Peyer's patch (tissue), 4 donors: ENCODE measurements at regions not wholly inside any gene's neighbourhood (a gene's known extent, or its start where the extent isn't known, plus 50 kb on each side); places are given as distances from the start of the nearest gene placed in this dataset.

ENCODE experiments used
- DNase-seq, 3 donors: peaks; one replicate each; pipeline ENCODE4 v3.0.0-alpha.2; 2017 to 2019
- H3K27ac ChIP-seq, 4 donors: fragments of 200-600 bp; sonication (generic); one replicate each; pipeline ENCODE4 v1.5.1; 2016 to 2019
- H3K27me3 ChIP-seq, 2 donors: fragments of 200-600 bp; sonication (generic); one replicate each; pipeline ENCODE4 v1.5.1; 2019
- H3K36me3 ChIP-seq, 3 donors: fragments of 200-600 bp; sonication (generic); one replicate each; pipeline ENCODE4 v1.5.1; 2016 to 2019
- H3K4me1 ChIP-seq, 4 donors: fragments of 200-600 bp; sonication (generic); one replicate each; pipeline ENCODE4 v1.5.1; 2016 to 2019
- H3K4me3 ChIP-seq, 4 donors: fragments of 200-600 bp; sonication (generic); 1 replicate in 3 of 4; 2 replicates in 1 of 4; pipeline ENCODE4 v1.5.1; 2016 to 2019; ENCODE audit warnings: mild to moderate bottlenecking in 1 of 4
- H3K9me3 ChIP-seq, 4 donors: fragments of 200-600 bp; sonication (generic); one replicate each; pipeline ENCODE4 v1.5.1; 2016 to 2019; ENCODE audit warnings: mild to moderate bottlenecking in 1 of 4
- CTCF ChIP-seq, 6 experiments: fragments of 450-650 bp in 4 of 6; fragments of 200-600 bp in 2 of 6; sonication (generic) in 1 of 6; IDR thresholded peaks; one replicate each; pipeline ENCODE4 v1.5.1; 2017 to 2019; ENCODE audit warnings: antibody characterized with exemption in 6 of 6, mild to moderate bottlenecking in 3 of 6, moderate library complexity in 1 of 6
- POLR2A ChIP-seq, 2 donors: fragments of 450-650 bp; IDR thresholded peaks; one replicate each; pipeline ENCODE4 v1.5.1; 2017; ENCODE audit warnings: antibody characterized with exemption in 2 of 2, mild to moderate bottlenecking in 2 of 2, moderate library complexity in 2 of 2

- peak overlapping the region in 1 of 4 donors; percentile 36 for H3K27ac ChIP-seq
- no peak for DNase-seq
- no peaks in the 10 kb centered on the region for H3K9me3 ChIP-seq
- no peak for TF ChIP-seq POLR2A (IDR thresholded peaks at IDR 0.05)
- no peak for TF ChIP-seq CTCF (IDR thresholded peaks at IDR 0.05)
- H3K27me3 ChIP-seq = no peaks in the 10 kb centered on the region
- H3K4me1 ChIP-seq = no peaks in the 10 kb centered on the region
- no peak overlapping the region for H3K4me3 ChIP-seq
- no peaks in the 10 kb centered on the region for H3K36me3 ChIP-seq
Observed at GRCh38 chr3:159170436-159171003, 368.7 kb downstream of the MFSD1 start.

- Histone ChIP-seq H3K9me3 (no peaks in the 10 kb centered on the region), H3K4me1 (no peaks in the 10 kb centered on the region), H3K27ac (peak overlapping the region in 2 of 4 donors; percentile 15 to 36)
Observed at GRCh38 chr3:159171333-159171732, 369.5 kb downstream of the MFSD1 start.

GRCh38 chr3:159172473-159172872, 370.6 kb downstream of the MFSD1 start:
- H3K4me3 ChIP-seq = no peak overlapping the region
- no peak for TF ChIP-seq CTCF (IDR thresholded peaks at IDR 0.05)
- no peak for TF ChIP-seq POLR2A (IDR thresholded peaks at IDR 0.05)
- H3K9me3 ChIP-seq = no peaks in the 10 kb centered on the region
- no peaks in the 10 kb centered on the region for H3K36me3 ChIP-seq
- no peak overlapping the region for H3K27ac ChIP-seq
- no peaks in the 10 kb centered on the region for H3K4me1 ChIP-seq
- DNase-seq = no peak
- H3K27me3 ChIP-seq = no peaks in the 10 kb centered on the region

More at GRCh38 chr3:159171333-159171732, 369.5 kb downstream of the MFSD1 start:
- Histone ChIP-seq H3K4me3 (no peak overlapping the region), H3K36me3 (no peaks in the 10 kb centered on the region), H3K27me3 (no peaks in the 10 kb centered on the region)
- TF ChIP-seq POLR2A (IDR thresholded peaks at IDR 0.05) = no peak
- no peak for TF ChIP-seq CTCF (IDR thresholded peaks at IDR 0.05)
- DNase-seq = no peak

- TF ChIP-seq POLR2A (IDR thresholded peaks at IDR 0.05) = no peak
- TF ChIP-seq CTCF (IDR thresholded peaks at IDR 0.05) = no peak
- no peaks in the 10 kb centered on the region for H3K9me3 ChIP-seq
- H3K27ac ChIP-seq = no peak overlapping the region
- no peak overlapping the region for H3K4me3 ChIP-seq
- no peaks in the 10 kb centered on the region for H3K36me3 ChIP-seq
- H3K27me3 ChIP-seq = no peaks in the 10 kb centered on the region
- no peak for DNase-seq
- H3K4me1 ChIP-seq = no peaks in the 10 kb centered on the region
Observed at GRCh38 chr3:159174715-159175692, 373.1 kb downstream of the MFSD1 start.

- no peak overlapping the region for H3K27ac ChIP-seq
- no peaks in the 10 kb centered on the region for H3K27me3 ChIP-seq
- DNase-seq = no peak
- H3K4me3 ChIP-seq = no peak overlapping the region
- no peaks in the 10 kb centered on the region for H3K4me1 ChIP-seq
- TF ChIP-seq POLR2A (IDR thresholded peaks at IDR 0.05) (no peak), CTCF (IDR thresholded peaks at IDR 0.05) (no peak)
- H3K9me3 ChIP-seq = no peaks in the 10 kb centered on the region
- no peaks in the 10 kb centered on the region for H3K36me3 ChIP-seq
Observed at GRCh38 chr3:159178209-159178897, 376.5 kb downstream of the MFSD1 start.
